H1 (cell line): ENCODE measurements at regions not wholly inside any gene's neighbourhood (a gene's known extent, or its start where the extent isn't known, plus 50 kb on each side); places are given as distances from the start of the nearest gene placed in this dataset.

Experiments
- CTCF ChIA-PET: fragments of 300-600 bp; sonication (Branson Sonifier 250); formaldehyde crosslinking; loops from one replicate; lab custom pipeline; 2021; ENCODE audit not compliant: partially characterized antibody; lab: Charles Lee
- POLR2A ChIA-PET: fragments of 300-600 bp; sonication (Branson Sonifier 250); formaldehyde crosslinking; loops from one replicate; lab custom pipeline; 2021; ENCODE audit warnings: inconsistent platforms; ENCODE audit not compliant: partially characterized antibody; lab: Charles Lee
- DNase-seq, 2 experiments: peaks; one replicate each; pipeline versions ENCODE4 v3.0.0 to v3.0.0-alpha.2; 2010 to 2022; ENCODE audit warnings: low spot score in 2 of 2, low read depth in 1 of 2, mixed read lengths in 1 of 2
- FAIRE-seq: peaks from 2 replicates; lab custom pipeline; 2011; peaks lifted over from hg19 to GRCh38; lab: Jason Lieb, UNC
- H2AFZ ChIP-seq: 2 replicates; pipeline ENCODE4 v1.8.1; 2012; ENCODE audit warnings: low read length, inconsistent platforms
- H2AK5ac ChIP-seq: 2 replicates; pipeline ENCODE4 v1.6.1; 2013; ENCODE audit warnings: low read depth, low read length
- H2BK120ac ChIP-seq: replicated peaks from 2 replicates; pipeline ENCODE3; 2013; ENCODE audit warnings: low read depth, low read length, inconsistent platforms
- H2BK12ac ChIP-seq: 2 replicates; pipeline ENCODE4 v1.6.1; 2013; ENCODE audit warnings: low read depth, low read length
- H2BK15ac ChIP-seq: 2 replicates; pipeline ENCODE4 v1.6.1; 2013; ENCODE audit warnings: low read length
- H2BK20ac ChIP-seq: 2 replicates; pipeline ENCODE4 v1.6.1; 2013; ENCODE audit warnings: low read length
- H2BK5ac ChIP-seq: 2 replicates; pipeline ENCODE4 v1.6.1; 2013; ENCODE audit warnings: low read depth, low read length
- H3K14ac ChIP-seq: 2 replicates; pipeline ENCODE4 v1.6.1; 2013; ENCODE audit warnings: inconsistent platforms; ENCODE audit not compliant: insufficient read length
- H3K18ac ChIP-seq: 2 replicates; pipeline ENCODE4 v1.6.1; 2013; ENCODE audit warnings: low read length; ENCODE audit errors: extremely low read depth
- H3K23ac ChIP-seq: 2 replicates; pipeline ENCODE4 v1.6.1; 2013; ENCODE audit warnings: inconsistent platforms; ENCODE audit not compliant: insufficient read length
- H3K23me2 ChIP-seq: 2 replicates; pipeline ENCODE4 v1.6.1; 2013; ENCODE audit warnings: low read depth, low read length
- H3K27ac ChIP-seq: 2 replicates; pipeline ENCODE4 v1.6.1; 2011; ENCODE audit warnings: low read depth, low read length, inconsistent platforms
- H3K27me3 ChIP-seq, 4 experiments: replicated peaks in 1 of 4; 1 replicate in 1 of 4; 2 replicates in 3 of 4; pipeline versions ENCODE4 v1.6.1 to v1.8.1; 2011 to 2013; ENCODE audit warnings: low read length in 3 of 4, mild to moderate bottlenecking in 3 of 4, inconsistent platforms in 2 of 4, mixed read lengths in 2 of 4, moderate library complexity in 1 of 4; ENCODE audit not compliant: control insufficient read depth in 3 of 4, insufficient read depth in 3 of 4; ENCODE audit errors: extremely low read depth in 1 of 4
- H3K36me3 ChIP-seq, 4 experiments: 2 replicates each; pipeline versions ENCODE4 v1.6.1 to v1.8.1; 2011 to 2013; ENCODE audit warnings: mild to moderate bottlenecking in 4 of 4, low read length in 3 of 4, moderate library complexity in 2 of 4, control low read depth in 1 of 4, inconsistent platforms in 1 of 4; ENCODE audit not compliant: insufficient read depth in 4 of 4, control insufficient read depth in 2 of 4
- H3K4ac ChIP-seq: replicated peaks from 2 replicates; pipeline ENCODE3; 2013; ENCODE audit warnings: low read length, low read depth, mixed read lengths, inconsistent platforms; ENCODE audit not compliant: insufficient read length
- H3K4me1 ChIP-seq, 4 experiments: replicated peaks in 1 of 4; 1 replicate in 1 of 4; 2 replicates in 3 of 4; pipeline versions ENCODE4 v1.6.1 to v1.8.1; 2011 to 2013; ENCODE audit warnings: low read length in 3 of 4, inconsistent platforms in 2 of 4, mixed read lengths in 1 of 4; ENCODE audit not compliant: insufficient read depth in 4 of 4, control insufficient read depth in 3 of 4
- H3K4me2 ChIP-seq, 2 experiments: 2 replicates each; pipeline versions ENCODE4 v1.6.1 to v1.8.1; 2011 to 2013; ENCODE audit warnings: low read depth in 2 of 2, low read length in 2 of 2, control low read depth in 1 of 2, inconsistent platforms in 1 of 2, mild to moderate bottlenecking in 1 of 2; ENCODE audit not compliant: insufficient read depth in 1 of 2
- H3K4me3 ChIP-seq, 4 experiments: fragments of 200-600, 300-600 bp in 1 of 4; sonication (generic), shearing (Covaris generic), sonication (Bioruptor Twin) in 1 of 4; 2 replicates each; pipeline versions ENCODE4 v1.5.1 to v1.8.1; 2011 to 2016; ENCODE audit warnings: low read length in 4 of 4, low read depth in 3 of 4, control low read depth in 2 of 4, inconsistent platforms in 2 of 4, mild to moderate bottlenecking in 2 of 4, mixed read lengths in 1 of 4, moderate library complexity in 1 of 4; ENCODE audit not compliant: insufficient read depth in 2 of 4; ENCODE audit errors: extremely low read depth in 1 of 4
- H3K56ac ChIP-seq: replicated peaks from 2 replicates; pipeline ENCODE3; 2013; ENCODE audit warnings: low read depth, mild to moderate bottlenecking, mixed read lengths, low read length, inconsistent platforms; ENCODE audit not compliant: insufficient read length
- H3K79me1 ChIP-seq: 2 replicates; pipeline ENCODE4 v1.6.1; 2013; ENCODE audit warnings: low read depth, low read length, control low read depth
- H3K79me2 ChIP-seq, 2 experiments: 2 replicates each; pipeline versions ENCODE4 v1.6.1 to v1.8.1; 2012 to 2013; ENCODE audit warnings: low read length in 2 of 2, mild to moderate bottlenecking in 2 of 2, inconsistent platforms in 1 of 2; ENCODE audit not compliant: insufficient read depth in 2 of 2, control insufficient read depth in 1 of 2
- H3K9ac ChIP-seq, 4 experiments: replicated peaks in 1 of 4; 1 replicate in 1 of 4; 2 replicates in 3 of 4; pipeline versions ENCODE4 v1.6.1 to v1.8.1; 2011 to 2013; ENCODE audit warnings: low read depth in 3 of 4, low read length in 3 of 4, control low read depth in 2 of 4, mild to moderate bottlenecking in 2 of 4, moderate library complexity in 2 of 4, inconsistent platforms in 1 of 4; ENCODE audit errors: extremely low read depth in 1 of 4
- H3K9me3 ChIP-seq, 2 experiments: 2 replicates each; pipeline versions ENCODE4 v1.6.1 to v1.8.1; 2012 to 2013; ENCODE audit warnings: mild to moderate bottlenecking in 2 of 2, moderate library complexity in 2 of 2, control low read depth in 1 of 2, inconsistent platforms in 1 of 2, low read depth in 1 of 2, low read length in 1 of 2, mixed read lengths in 1 of 2; ENCODE audit not compliant: insufficient read depth in 2 of 2
- H4K20me1 ChIP-seq, 2 experiments: replicated peaks in 1 of 2; 2 replicates each; pipeline versions ENCODE3 to v1.8.1; 2011 to 2013; ENCODE audit warnings: inconsistent platforms in 2 of 2, low read length in 2 of 2, mild to moderate bottlenecking in 1 of 2; ENCODE audit not compliant: insufficient read depth in 2 of 2, control insufficient read depth in 1 of 2
- H4K5ac ChIP-seq: 2 replicates; pipeline ENCODE4 v1.6.1; 2013; ENCODE audit warnings: low read length, low read depth, mixed read lengths, inconsistent platforms; ENCODE audit not compliant: insufficient read length
- H4K8ac ChIP-seq: 2 replicates; pipeline ENCODE4 v1.8.0; 2013; ENCODE audit warnings: mild to moderate bottlenecking, moderate library complexity, low read length, inconsistent platforms; ENCODE audit not compliant: insufficient read depth; ENCODE audit errors: extremely low read depth
- H4K91ac ChIP-seq: replicated peaks from 2 replicates; pipeline ENCODE3; 2013; ENCODE audit warnings: low read length, mixed read lengths, inconsistent platforms; ENCODE audit not compliant: insufficient read length
- CREB1 ChIP-seq: IDR thresholded peaks from 2 replicates; pipeline ENCODE4 v1.6.1; 2012; ENCODE audit warnings: inconsistent platforms
- EZH2 ChIP-seq: fragments of 200-600 bp; sonication (generic); IDR thresholded peaks from 2 replicates; pipeline ENCODE4 v1.7.1; 2012; ENCODE audit warnings: low read depth, mild to moderate bottlenecking, moderate library complexity, low read length, inconsistent platforms; ENCODE audit not compliant: severe bottlenecking
- HDAC6 ChIP-seq: IDR thresholded peaks from one replicate; pipeline ENCODE4 v1.7.1; 2012; ENCODE audit warnings: low read depth, mild to moderate bottlenecking, inconsistent platforms, low read length, moderate library complexity
- JUN ChIP-seq: IDR thresholded peaks from 2 replicates; pipeline ENCODE4 v1.6.1; 2011; ENCODE audit warnings: low read depth, mild to moderate bottlenecking, improper control_type of control experiment, low read length
- JUND ChIP-seq: IDR thresholded peaks from 2 replicates; pipeline ENCODE4 v1.6.1; 2011; ENCODE audit warnings: mild to moderate bottlenecking, improper control_type of control experiment, low read length
- MAX ChIP-seq: IDR thresholded peaks from 2 replicates; pipeline ENCODE4 v1.6.1; 2012; ENCODE audit warnings: inconsistent platforms
- POU5F1 ChIP-seq: IDR thresholded peaks from 2 replicates; pipeline ENCODE4 v1.6.1; 2011; ENCODE audit warnings: low read depth, mild to moderate bottlenecking, low read length, moderate library complexity
- RAD21 ChIP-seq, 2 experiments: IDR thresholded peaks in 1 of 2; conservative IDR thresholded peaks in 1 of 2; 2 replicates each; pipeline ENCODE4 v1.6.1; 2011; ENCODE audit warnings: low read depth in 2 of 2, low read length in 2 of 2, improper control_type of control experiment in 1 of 2, inconsistent platforms in 1 of 2, mild to moderate bottlenecking in 1 of 2, moderate library complexity in 1 of 2
- RXRA ChIP-seq: IDR thresholded peaks from 2 replicates; pipeline ENCODE4 v1.6.1; 2011; ENCODE audit warnings: low read depth, mild to moderate bottlenecking, low read length, moderate library complexity; ENCODE audit not compliant: insufficient read depth
- TAF1 ChIP-seq: IDR thresholded peaks from 2 replicates; pipeline ENCODE4 v1.6.1; 2011; ENCODE audit warnings: mild to moderate bottlenecking, low read depth, low read length
- TAF7 ChIP-seq: optimal IDR thresholded peaks from 2 replicates; pipeline ENCODE3; 2011; ENCODE audit warnings: low read depth, mild to moderate bottlenecking, inconsistent platforms, low read length, moderate library complexity, borderline replicate concordance
- USF2 ChIP-seq: IDR thresholded peaks from 2 replicates; pipeline ENCODE4 v1.6.1; 2011; ENCODE audit warnings: low read length, improper control_type of control experiment
- YY1 ChIP-seq: IDR thresholded peaks from 2 replicates; pipeline ENCODE4 v1.6.1; 2011; ENCODE audit warnings: low read depth, mild to moderate bottlenecking, low read length
- WGBS, 2 experiments: shearing (Covaris generic) in 1 of 2; methylation state at CpG; one replicate each; pipeline versions ENCODE4 v1.1.6 to v1.1.7; 2013 to 2015; ENCODE audit warnings: low lambda C conversion rate in 2 of 2, mixed read lengths in 2 of 2, inconsistent platforms in 1 of 2, low coverage in 1 of 2, missing lambda C conversion rate in 1 of 2; ENCODE audit not compliant: insufficient replicate concordance in 2 of 2, insufficient coverage in 1 of 2, insufficient read length in 1 of 2; ENCODE audit errors: extremely low coverage in 1 of 2, missing lambda C conversion rate in 1 of 2; 5-methylcytosine and 5-hydroxymethylcytosine counted together

- no peak overlapping the region for H2BK15ac ChIP-seq
- H3K9ac ChIP-seq: no peak overlapping the region
- H3K56ac ChIP-seq: no peak overlapping the region
- H3K79me2 ChIP-seq: no peaks in the 10 kb centered on the region
- H3K4me3 ChIP-seq: no peak overlapping the region
- no peak overlapping the region for H2BK12ac ChIP-seq
- H3K27ac ChIP-seq: no peak overlapping the region
- ChIA-PET CTCF (interaction anchor here (0.9 to 1.6 kb wide), 9 partner anchors 8 to 137 kb away, joined by 3 to 5 read pairs (median 4); no protein-coding TSS in a partner anchor), POLR2A (interaction anchor here (1.4 kb wide), 1 partner anchor 18 kb away, joined by 4 read pairs; no protein-coding TSS in a partner anchor)
- no peaks in the 10 kb centered on the region for H3K27me3 ChIP-seq
- H3K9me3 ChIP-seq: no peaks in the 10 kb centered on the region
- H2AK5ac ChIP-seq: no peak overlapping the region
- no peak overlapping the region for H4K91ac ChIP-seq
- FAIRE-seq (no peak), DNase-seq (no peak)
- no peak overlapping the region for H2AFZ ChIP-seq
- H3K79me1 ChIP-seq: no peaks in the 10 kb centered on the region
- peak overlapping the region; percentile 9; the same call in 1 of the 2 replicates for H2BK20ac ChIP-seq
- 83% methylated on average over 3 of the region's 3 CpGs; no CpG with 5 or more reads in 1 of the 2 experiments for WGBS, 2 experiments
- no peak overlapping the region for H3K4me2 ChIP-seq
- H4K8ac ChIP-seq: no peak overlapping the region
- H3K4me1 ChIP-seq: peaks cover 9 to 26% (median 25%) of the 10 kb centered on the region in 4 experiments
- H2BK120ac ChIP-seq: no peak overlapping the region
- no peak overlapping the region for H3K23ac ChIP-seq
- no peak overlapping the region for H4K5ac ChIP-seq
- H3K4ac ChIP-seq: no peak overlapping the region
- H3K23me2 ChIP-seq: no peaks in the 10 kb centered on the region; the same call in 1 of the 2 replicates
- no peaks in the 10 kb centered on the region for H4K20me1 ChIP-seq
- H3K14ac ChIP-seq: no peak overlapping the region
- H3K18ac ChIP-seq: no peak overlapping the region
- no peak overlapping the region for H2BK5ac ChIP-seq
- no peaks in the 10 kb centered on the region for H3K36me3 ChIP-seq
- no peak for TF ChIP-seq RXRA
- TF ChIP-seq JUN: no peak
- TF ChIP-seq RAD21 (IDR thresholded peaks at IDR 0.05 in 1 of 2, conservative IDR thresholded peaks at IDR 0.05 in 1 of 2; ENCODE audit: low read depth in 2 of 2, low read length in 2 of 2): no peak
- TF ChIP-seq TAF1: no peak
- no peak for TF ChIP-seq EZH2
- TF ChIP-seq YY1: no peak
- TF ChIP-seq JUND: no peak
- no peak for TF ChIP-seq CREB1
- TF ChIP-seq TAF7: no peak
- no peak for TF ChIP-seq POU5F1
- TF ChIP-seq HDAC6: no peak
- TF ChIP-seq USF2: no peak
- TF ChIP-seq MAX: no peak
Measured at GRCh38 chr5:73284985-73285384, 112.0 kb downstream of the TMEM174 start.
